Left colon (tissue), 2 donors: ENCODE measurements at regions not wholly inside any gene's neighbourhood (a gene's known extent, or its start where the extent isn't known, plus 50 kb on each side); places are given as distances from the start of the nearest gene placed in this dataset.

Source experiments
- ATAC-seq: fragments of 200-7000 bp; cut with Tn5 transposase; one replicate; pipeline ENCODE4 v1.9.1; 2020; ENCODE audit warnings: mild to moderate bottlenecking, moderate library complexity
- DNase-seq, 2 donors: peaks; one replicate each; pipeline ENCODE4 v3.0.0-alpha.2; 2020
- intact Hi-C, 2 donors: fragments of 100-400 bp; cut with DNase I in 1 of 2; cut with micrococcal nuclease in 1 of 2; formaldehyde crosslinking; loops; one replicate each; pipeline versions ENCODE4 v1.11.2 to v1.14.0; 2022; cut with DNase I, micrococcal nuclease
- donor health status: DM: no; HTN: no; CAD: no.
- donor health status: DM: yes; HTN: yes; CAD: no.

- ATAC-seq (no peak), DNase-seq (no peak)
- intact Hi-C loops, result no loop called here
Measured at GRCh38 chr4:154677300-154677699, 64.8 kb upstream of the FGG start.

GRCh38 chr4:154677923-154678322 is 65.5 kb upstream of the FGG start:
- intact Hi-C loops, result no loop called here
- DNase-seq, result no peak
- no peak for ATAC-seq

GRCh38 chr4:154683956-154684681 is 59.7 kb upstream of the LRAT start:
- intact Hi-C loops, result no loop called here
- ATAC-seq, result no peak
- DNase-seq, result no peak

- intact Hi-C loops, result no loop called here
- DNase-seq (no peak), ATAC-seq (no peak)
Measured at GRCh38 chr4:154686838-154687237, 57.0 kb upstream of the LRAT start.

- DNase-seq, result no peak
- intact Hi-C loops, result no loop called here
- ATAC-seq, result no peak
Measured at GRCh38 chr4:154687840-154688239, 56.0 kb upstream of the LRAT start.

GRCh38 chr4:154691229-154691628 is 52.6 kb upstream of the LRAT start:
- intact Hi-C loops, result no loop called here
- DNase-seq, result no peak
- no peak for ATAC-seq

- DNase-seq, result no peak
- peak; percentile 73 for ATAC-seq
- intact Hi-C loops, result no loop called here
Measured at GRCh38 chr4:154692304-154692818, 51.4 kb upstream of the LRAT start.
